ENCODE measurements at regions not wholly inside any gene's neighbourhood (a gene's known extent, or its start where the extent isn't known, plus 50 kb on each side); places are given as distances from the start of the nearest gene placed in this dataset.
"Not testable (repeated sequence)": the region's sequence is repeated elsewhere in the genome, so short reads cannot be mapped to it uniquely, and the experiment has no call there.

- DNase-seq (ENCODE audit: extremely low read depth in 1 of 11, low read depth in 9 of 11, low spot score in 4 of 11) = no peak
Measured at GRCh38 chr14:97798176-97798575, 1001.0 kb downstream of the VRK1 start.

GRCh38 chr14:97802430-97803373 lies 1005.5 kb downstream of the VRK1 start:
- DNase-seq (ENCODE audit: extremely low read depth in 1 of 11, low read depth in 9 of 11, low spot score in 4 of 11) = no peak

GRCh38 chr14:97804056-97804455 lies 1006.9 kb downstream of the VRK1 start:
- DNase-seq (ENCODE audit: extremely low read depth in 1 of 11, low read depth in 9 of 11, low spot score in 4 of 11) = no peak

- no peak for DNase-seq (ENCODE audit: extremely low read depth in 1 of 11, low read depth in 9 of 11, low spot score in 4 of 11)
Measured at GRCh38 chr14:97806891-97807290, 1009.7 kb downstream of the VRK1 start.

- not testable (repeated sequence) for DNase-seq (ENCODE audit: extremely low read depth in 1 of 11, low read depth in 9 of 11, low spot score in 4 of 11)
Measured at GRCh38 chr14:97808541-97808940, 1011.4 kb downstream of the VRK1 start.

GRCh38 chr14:97813556-97813955 lies 1016.4 kb downstream of the VRK1 start:
- DNase-seq (ENCODE audit: extremely low read depth in 1 of 11, low read depth in 9 of 11, low spot score in 4 of 11) = no peak

- DNase-seq (ENCODE audit: extremely low read depth in 1 of 11, low read depth in 9 of 11, low spot score in 4 of 11) = no peak
Measured at GRCh38 chr14:97820781-97821180, 1023.6 kb downstream of the VRK1 start.

- no peak for DNase-seq (ENCODE audit: extremely low read depth in 1 of 11, low read depth in 9 of 11, low spot score in 4 of 11)
Measured at GRCh38 chr14:97824218-97824617, 1027.0 kb downstream of the VRK1 start.

- DNase-seq (ENCODE audit: extremely low read depth in 1 of 11, low read depth in 9 of 11, low spot score in 4 of 11) = no peak
Measured at GRCh38 chr14:97827746-97828145, 1030.6 kb downstream of the VRK1 start.

- DNase-seq (ENCODE audit: extremely low read depth in 1 of 11, low read depth in 9 of 11, low spot score in 4 of 11) = no peak
Measured at GRCh38 chr14:97832776-97833175, 1035.6 kb downstream of the VRK1 start.

- no peak for DNase-seq (ENCODE audit: extremely low read depth in 1 of 11, low read depth in 9 of 11, low spot score in 4 of 11)
Measured at GRCh38 chr14:97838986-97839385, 1041.8 kb downstream of the VRK1 start.

- no peak for DNase-seq (ENCODE audit: extremely low read depth in 1 of 11, low read depth in 9 of 11, low spot score in 4 of 11)
Measured at GRCh38 chr14:97840159-97840558, 1043.0 kb downstream of the VRK1 start.

- no peak for DNase-seq (ENCODE audit: extremely low read depth in 1 of 11, low read depth in 9 of 11, low spot score in 4 of 11)
Measured at GRCh38 chr14:97841762-97842161, 1044.6 kb downstream of the VRK1 start.

GRCh38 chr14:97843066-97843465 lies 1045.9 kb downstream of the VRK1 start:
- DNase-seq (ENCODE audit: extremely low read depth in 1 of 11, low read depth in 9 of 11, low spot score in 4 of 11) = no peak

GRCh38 chr14:97844042-97844441 lies 1046.9 kb downstream of the VRK1 start:
- DNase-seq (ENCODE audit: extremely low read depth in 1 of 11, low read depth in 9 of 11, low spot score in 4 of 11) = no peak

- DNase-seq (ENCODE audit: extremely low read depth in 1 of 11, low read depth in 9 of 11, low spot score in 4 of 11) = no peak
Measured at GRCh38 chr14:97846156-97846555, 1049.0 kb downstream of the VRK1 start.

GRCh38 chr14:97848317-97848980 lies 1051.3 kb downstream of the VRK1 start:
- DNase-seq (ENCODE audit: extremely low read depth in 1 of 11, low read depth in 9 of 11, low spot score in 4 of 11) = peak in 2 of 11 donors; percentile 15 to 28

GRCh38 chr14:97850466-97850865 lies 1053.3 kb downstream of the VRK1 start:
- no peak for DNase-seq (ENCODE audit: extremely low read depth in 1 of 11, low read depth in 9 of 11, low spot score in 4 of 11)

GRCh38 chr14:97850886-97851285 lies 1053.7 kb downstream of the VRK1 start:
- no peak for DNase-seq (ENCODE audit: extremely low read depth in 1 of 11, low read depth in 9 of 11, low spot score in 4 of 11)

GRCh38 chr14:97851428-97851995 lies 1054.3 kb downstream of the VRK1 start:
- no peak for DNase-seq (ENCODE audit: extremely low read depth in 1 of 11, low read depth in 9 of 11, low spot score in 4 of 11)
